Skeletal muscle cell (primary cell): ENCODE measurements at regions not wholly inside any gene's neighbourhood (a gene's known extent, or its start where the extent isn't known, plus 50 kb on each side); places are given as distances from the start of the nearest gene placed in this dataset.
"Not testable (repeated sequence)": the region's sequence is repeated elsewhere in the genome, so short reads cannot be mapped to it uniquely, and the experiment has no call there.

Experiments used
- DNase-seq: peaks from one replicate; pipeline ENCODE4 v3.0.0-alpha.2; 2010; ENCODE audit warnings: low read depth
- H3K4me3 ChIP-seq: 2 replicates; pipeline ENCODE4 v1.5.1; 2011; ENCODE audit warnings: low read depth, mild to moderate bottlenecking, control low read depth, low read length, moderate library complexity

GRCh38 chr2:36173760-36174404 is 181.7 kb upstream of the CRIM1 start:
- H3K4me3 ChIP-seq = no peak overlapping the region
- no peak for DNase-seq

- DNase-seq = no peak
- no peak overlapping the region for H3K4me3 ChIP-seq
These were observed 182.8 kb upstream of the CRIM1 start for GRCh38 chr2:36172824-36173223.

DNA sequence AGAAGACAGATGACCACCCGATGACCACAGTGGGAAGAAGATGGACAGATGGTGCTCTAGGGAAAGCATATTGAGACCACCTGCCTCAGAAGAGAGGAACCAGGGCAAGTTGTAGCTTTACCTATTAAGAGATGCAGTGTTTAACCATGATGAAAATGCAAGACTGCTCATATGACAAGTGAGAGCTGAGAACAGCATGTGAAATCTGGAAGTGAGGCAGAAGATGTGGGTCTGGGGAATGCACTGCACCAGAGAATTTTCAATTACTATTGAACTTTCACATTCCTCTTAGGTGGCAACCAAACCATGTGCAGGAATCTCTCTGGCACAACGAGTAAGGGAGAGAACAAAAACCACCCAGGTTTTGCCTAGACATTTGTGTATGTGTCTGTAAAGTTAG is 184.8 kb upstream of the CRIM1 start:
- no peak for DNase-seq
- no peak overlapping the region for H3K4me3 ChIP-seq

- no peak for DNase-seq
These were observed 185.7 kb upstream of the CRIM1 start for GRCh38 chr2:36169843-36170242.

DNA sequence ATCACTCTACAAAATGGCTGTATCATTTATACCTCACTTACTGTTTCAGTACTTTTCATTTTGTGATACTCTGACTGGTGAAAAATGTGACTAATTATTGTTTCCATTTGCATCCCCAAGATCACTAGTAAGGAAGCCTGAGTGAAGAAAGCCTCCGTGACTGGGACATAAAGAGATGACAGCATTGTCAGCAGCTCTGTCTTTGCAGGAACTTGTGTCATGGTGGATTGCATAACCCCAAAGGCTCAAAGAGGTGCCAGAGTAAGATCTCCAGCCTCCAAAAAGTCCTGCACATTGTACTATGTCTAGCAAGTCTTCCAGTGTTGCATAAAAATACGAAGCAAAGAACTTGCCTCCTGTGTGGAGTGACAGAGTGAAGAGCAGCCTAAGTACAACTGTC is 187.5 kb upstream of the CRIM1 start:
- no peak for DNase-seq

More at GRCh38 chr2:36169843-36170242, 185.7 kb upstream of the CRIM1 start:
- no peak overlapping the region for H3K4me3 ChIP-seq

DNA sequence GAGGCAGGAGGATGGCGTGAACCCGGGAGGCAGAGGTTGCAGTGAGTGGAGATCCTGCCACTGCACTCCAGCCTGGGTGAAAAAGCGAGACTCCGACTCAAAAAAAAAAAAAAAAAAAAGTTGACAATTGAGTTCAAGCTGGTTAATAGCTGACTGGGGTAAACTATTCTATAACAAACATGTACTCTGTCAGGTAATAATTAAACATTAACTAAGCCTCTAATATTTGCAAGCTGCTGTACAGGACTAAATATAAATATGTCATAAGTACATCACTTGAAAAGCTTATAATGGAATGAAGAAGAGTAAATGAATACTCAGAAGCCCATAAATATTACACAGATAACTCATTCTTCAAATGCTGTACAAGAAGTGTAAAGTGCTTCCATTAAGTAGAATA is 190.4 kb upstream of the CRIM1 start:
- H3K4me3 ChIP-seq = no peak overlapping the region
- DNase-seq = no peak

More for the DNA sequence above, 187.5 kb upstream of the CRIM1 start:
- no peak overlapping the region for H3K4me3 ChIP-seq

DNA sequence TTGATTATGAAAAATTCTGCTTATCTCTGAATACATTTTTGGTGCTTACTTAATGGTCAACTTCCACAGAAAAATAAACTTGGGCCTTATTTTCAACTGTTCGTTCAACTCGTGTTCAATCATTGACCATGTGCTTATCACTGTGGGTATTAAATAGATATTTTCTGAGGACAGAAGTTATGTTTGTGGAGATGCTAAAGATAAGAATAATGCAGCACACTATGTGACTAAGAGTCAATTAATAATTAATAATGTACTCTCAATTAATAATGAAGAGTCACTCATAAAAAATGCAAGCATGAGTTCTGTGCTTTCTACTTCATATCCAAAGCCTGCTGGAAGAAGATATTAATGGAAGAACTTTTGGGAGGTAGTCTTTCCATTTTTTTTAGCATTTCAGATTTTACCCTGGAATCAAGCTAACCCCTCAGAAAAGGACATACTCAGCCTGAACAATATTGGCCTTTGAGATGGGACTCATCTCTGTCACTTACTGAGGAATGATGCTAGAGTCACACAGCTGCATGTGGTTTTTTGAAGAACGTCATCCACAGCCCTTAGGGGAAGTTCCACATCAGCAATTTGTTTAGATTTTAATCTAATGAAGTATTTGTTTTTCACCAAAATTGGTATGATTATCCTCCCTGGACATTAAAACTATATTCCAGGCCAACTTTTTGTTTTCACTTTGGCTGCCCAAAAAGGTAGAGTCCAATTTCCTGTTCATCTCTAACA is 191.9 kb upstream of the CRIM1 start:
- H3K4me3 ChIP-seq = no peak overlapping the region
- DNase-seq = no peak

GRCh38 chr2:36157093-36157492 is 198.5 kb upstream of the CRIM1 start:
- not testable (repeated sequence) for H3K4me3 ChIP-seq, DNase-seq

DNA sequence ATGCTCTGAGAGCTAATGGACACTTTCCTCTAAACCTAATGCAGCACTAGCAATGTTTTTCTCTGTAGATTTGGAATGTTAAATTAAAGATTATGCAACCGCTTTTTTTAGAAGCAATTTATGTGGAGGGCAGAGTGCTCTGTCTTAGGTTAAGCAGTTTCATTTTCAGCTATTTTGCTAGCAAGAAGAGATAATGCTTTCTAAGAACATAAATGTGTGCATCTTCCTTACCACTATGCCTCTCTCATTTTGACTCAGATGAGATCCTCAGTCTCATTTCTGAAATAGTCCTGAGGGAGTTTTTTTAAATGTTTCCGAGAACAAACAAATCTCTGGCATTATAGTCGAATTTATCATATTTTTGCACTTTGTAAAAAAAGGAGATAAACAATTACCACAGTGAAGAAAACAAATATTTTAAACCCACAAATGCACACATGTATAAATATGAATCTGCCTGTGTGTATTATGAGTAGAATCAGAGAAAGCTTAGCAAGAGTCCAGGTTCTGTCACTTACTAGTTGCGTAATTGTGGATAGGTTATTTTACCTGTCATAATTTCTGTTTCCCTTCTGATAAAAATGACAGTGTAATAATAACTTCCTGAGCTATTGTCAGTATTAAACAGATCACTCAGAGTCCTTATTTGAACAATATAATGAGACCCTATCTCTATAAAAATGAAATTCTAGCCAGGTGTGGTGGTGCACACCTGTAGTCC is 207.7 kb upstream of the CRIM1 start:
- no peak overlapping the region for H3K4me3 ChIP-seq
- DNase-seq = no peak

DNA sequence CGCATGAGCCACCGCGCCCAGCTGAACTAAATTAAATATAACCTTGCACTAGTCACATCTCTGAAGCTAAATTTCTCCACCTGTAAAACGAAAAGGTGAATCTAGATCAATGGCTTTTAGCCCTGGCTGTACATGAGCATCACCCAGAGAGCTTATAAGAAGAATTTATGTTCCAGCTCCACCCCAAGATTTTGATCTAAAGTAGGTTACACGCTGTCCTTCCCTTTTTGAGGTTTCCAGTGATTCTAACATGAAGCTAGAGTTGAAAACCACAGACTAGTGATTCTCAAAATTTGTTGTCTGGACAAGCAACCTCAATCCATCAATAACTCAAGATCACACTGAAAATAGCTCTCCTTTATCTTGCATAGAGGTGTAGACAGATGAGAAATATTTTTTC is 208.8 kb upstream of the CRIM1 start:
- H3K4me3 ChIP-seq = no peak overlapping the region
- no peak for DNase-seq

GRCh38 chr2:36140391-36140790 is 215.2 kb upstream of the CRIM1 start:
- DNase-seq = no peak
- no peak overlapping the region for H3K4me3 ChIP-seq

DNA sequence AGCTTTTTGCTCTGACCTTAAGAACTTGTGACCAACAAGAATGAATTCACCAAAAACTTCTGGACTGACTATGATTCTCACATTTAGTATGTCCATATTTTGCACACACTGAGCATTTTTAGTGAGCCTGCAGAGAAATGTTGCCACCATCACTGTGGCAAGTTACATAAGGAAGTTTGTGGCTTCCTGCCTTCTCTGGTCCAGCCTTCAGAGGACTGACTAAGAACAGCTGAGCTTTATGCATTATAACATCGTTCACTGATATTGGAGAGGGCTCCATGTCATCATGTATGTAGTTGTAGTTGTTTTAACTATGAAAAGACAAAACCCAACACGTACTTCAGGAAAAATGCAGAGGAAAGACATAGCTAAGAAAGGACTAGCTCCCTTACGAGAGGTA is 218.0 kb upstream of the CRIM1 start:
- DNase-seq = no peak
- no peak overlapping the region for H3K4me3 ChIP-seq

DNA sequence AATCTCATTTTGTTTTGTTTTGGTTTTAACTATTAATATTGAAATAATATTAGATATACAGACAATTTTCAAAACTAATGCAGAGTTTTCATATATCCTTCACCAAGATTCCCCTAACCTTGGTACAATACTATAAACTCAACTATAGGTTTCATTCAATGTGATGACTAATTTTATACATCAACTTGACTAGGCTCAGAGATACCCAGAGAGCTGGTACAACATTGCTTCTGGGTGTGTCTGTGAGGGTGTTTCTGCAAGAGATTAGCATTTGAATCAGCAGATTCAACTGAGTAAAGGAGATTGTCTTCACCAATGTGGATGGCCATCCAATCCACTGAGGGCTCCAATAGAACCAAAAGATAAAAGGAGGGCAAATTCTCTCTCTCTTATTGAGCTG is 221.3 kb upstream of the CRIM1 start:
- DNase-seq = no peak
- H3K4me3 ChIP-seq = no peak overlapping the region

- H3K4me3 ChIP-seq = no peak overlapping the region
- no peak for DNase-seq
These were observed 227.2 kb upstream of the CRIM1 start for GRCh38 chr2:36128359-36128758.

- H3K4me3 ChIP-seq = no peak overlapping the region
- no peak for DNase-seq
These were observed 229.9 kb upstream of the CRIM1 start for GRCh38 chr2:36125702-36126101.

DNA sequence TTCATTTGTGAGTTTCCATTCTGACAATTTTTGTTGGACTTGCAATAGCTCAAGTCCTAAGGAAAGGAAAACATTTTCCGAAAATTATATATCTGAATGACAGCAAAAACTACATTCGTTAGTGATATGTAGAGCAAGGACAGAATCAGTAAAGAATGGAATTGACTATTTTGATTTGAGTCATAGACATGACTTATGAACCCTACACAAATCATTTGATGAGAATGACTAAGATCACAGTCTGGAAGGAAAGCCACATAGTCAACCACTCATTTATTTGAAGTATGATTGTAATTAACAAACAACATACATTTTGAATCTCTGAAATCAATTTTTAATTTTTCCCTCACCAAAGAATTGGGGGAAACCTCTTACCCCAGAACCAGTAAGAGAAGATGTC is 231.6 kb upstream of the CRIM1 start:
- DNase-seq = no peak
- H3K4me3 ChIP-seq = no peak overlapping the region

DNA sequence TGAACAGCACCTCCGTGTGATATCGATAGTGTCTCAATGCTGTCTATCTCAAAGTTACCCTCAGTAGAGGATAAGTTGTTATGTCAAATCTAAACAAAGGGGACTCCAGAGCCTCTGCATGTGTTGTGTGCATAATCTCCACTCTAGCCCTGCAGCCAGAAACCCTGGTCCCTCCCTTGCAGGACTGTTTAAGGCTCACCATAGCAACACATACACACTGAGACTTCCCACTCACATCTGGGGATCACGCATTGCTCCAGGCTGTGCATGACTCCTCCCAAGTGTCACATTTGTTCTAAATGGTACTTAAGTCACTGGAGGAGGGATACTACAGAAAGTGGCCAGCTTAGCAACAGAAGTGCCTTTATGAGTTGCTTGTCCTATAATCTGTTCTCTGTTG is 258.6 kb upstream of the CRIM1 start:
- no peak for DNase-seq
- no peak overlapping the region for H3K4me3 ChIP-seq

DNA sequence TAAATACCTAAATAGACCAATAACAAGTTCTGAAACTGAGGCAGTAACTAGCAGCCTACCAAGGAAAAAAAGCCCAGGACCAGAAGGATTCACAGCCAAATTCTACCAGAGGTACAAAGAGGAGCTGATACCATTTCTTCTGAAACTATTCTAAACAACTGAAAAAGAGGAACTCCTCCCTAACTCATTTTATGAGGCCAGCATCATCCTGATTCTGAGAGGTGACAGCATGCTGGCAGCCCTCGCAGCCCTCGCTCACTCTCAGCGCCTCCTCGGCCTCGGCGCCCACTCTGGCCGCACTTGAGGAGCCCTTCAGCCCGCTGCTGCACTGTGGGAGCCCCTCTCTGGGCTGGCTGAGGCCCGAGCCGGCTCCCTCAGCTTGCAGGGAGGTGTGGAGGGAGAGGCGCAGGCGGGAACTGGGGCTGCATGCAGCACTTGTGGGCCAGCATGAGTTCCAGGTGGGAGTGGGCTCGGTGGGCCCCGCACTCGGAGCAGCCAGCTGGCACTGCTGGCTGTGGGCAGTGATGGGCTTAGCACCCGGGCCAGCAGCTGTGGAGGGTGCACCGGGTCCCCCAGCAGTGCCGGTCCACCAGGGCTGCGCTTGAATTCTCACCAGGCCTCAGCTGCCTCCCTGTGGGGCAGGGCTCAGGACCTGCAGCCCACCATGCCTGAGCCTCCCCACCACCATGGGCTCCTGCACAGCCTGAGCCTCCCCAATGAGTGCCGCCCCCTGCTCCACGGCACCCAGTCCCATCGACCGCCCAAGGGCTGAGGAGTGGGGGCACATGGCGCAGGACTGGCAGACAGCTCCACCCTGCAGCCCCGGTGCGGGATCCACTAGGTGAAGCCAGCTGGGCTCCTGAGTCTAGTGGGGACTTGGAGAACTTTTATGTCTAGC is 263.5 kb upstream of the CRIM1 start:
- not testable (repeated sequence) for H3K4me3 ChIP-seq, DNase-seq

DNA sequence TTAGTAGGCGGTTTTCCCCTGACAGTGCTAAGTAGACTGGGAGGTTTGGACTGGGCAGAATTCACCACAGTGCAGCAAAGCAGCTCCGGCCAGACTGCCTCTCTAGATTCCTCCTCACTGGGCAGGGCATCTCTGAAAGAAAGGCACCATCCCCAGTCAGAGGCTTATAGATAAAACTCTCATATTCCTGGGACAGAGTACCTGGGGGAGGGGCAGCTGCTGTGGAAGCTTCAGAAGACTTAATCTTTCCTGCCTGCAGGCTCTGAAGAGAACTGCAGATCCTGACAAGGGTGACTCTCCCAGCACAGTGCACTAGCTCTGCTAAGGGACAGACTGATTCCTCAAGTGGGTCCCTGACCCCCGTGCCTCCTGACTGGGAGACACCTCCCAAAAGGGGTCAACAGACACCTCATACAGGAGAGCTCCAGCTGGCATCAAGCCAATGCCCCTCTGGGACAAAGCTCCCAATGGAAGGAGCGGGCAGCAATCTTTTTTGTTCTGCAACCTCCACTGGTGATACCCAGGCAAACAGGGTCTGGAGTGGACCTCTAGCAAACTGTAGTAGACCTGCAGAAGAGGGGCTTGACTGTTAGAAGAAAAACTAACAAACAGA is 266.8 kb upstream of the CRIM1 start:
- no peak overlapping the region for H3K4me3 ChIP-seq
- no peak for DNase-seq
